DND-41 (cell line): ENCODE measurements at regions not wholly inside any gene's neighbourhood (a gene's known extent, or its start where the extent isn't known, plus 50 kb on each side); places are given as distances from the start of the nearest gene placed in this dataset.

ENCODE experiments used
- ATAC-seq: fragments of 200-7000 bp; cut with Tn5 transposase; 3 replicates; pipeline ENCODE4 v1.9.1; 2021; ENCODE audit warnings: low read depth; ENCODE audit not compliant: insufficient read depth
- DNase-seq: peaks from one replicate; pipeline ENCODE4 v3.0.0-alpha.2; 2020
- H2AFZ ChIP-seq: 2 replicates; pipeline ENCODE4 v1.6.0; 2012; ENCODE audit warnings: low read depth, low read length
- H3K27ac ChIP-seq: 2 replicates; pipeline ENCODE4 v1.5.1; 2012; ENCODE audit warnings: low read length, inconsistent platforms
- H3K27me3 ChIP-seq: fragments of 200-600 bp; sonication (generic); 2 replicates; pipeline ENCODE4 v1.6.0; 2012; ENCODE audit warnings: low read length, mild to moderate bottlenecking, inconsistent platforms; ENCODE audit not compliant: insufficient read depth, poor library complexity
- H3K36me3 ChIP-seq: 2 replicates; pipeline ENCODE4 v1.5.1; 2012; ENCODE audit warnings: low read length, inconsistent platforms; ENCODE audit not compliant: insufficient read depth
- H3K4me1 ChIP-seq: 2 replicates; pipeline ENCODE4 v1.5.1; 2012; ENCODE audit warnings: mild to moderate bottlenecking, low read length; ENCODE audit not compliant: insufficient read depth
- H3K4me2 ChIP-seq: 2 replicates; pipeline ENCODE4 v1.6.0; 2012; ENCODE audit warnings: mild to moderate bottlenecking, moderate library complexity, low read length, inconsistent platforms; ENCODE audit not compliant: insufficient read depth
- H3K4me3 ChIP-seq, 2 experiments: fragments of 200-600 bp in 1 of 2; shearing (Covaris generic) in 1 of 2; 2 replicates each; pipeline ENCODE4 v1.5.1; 2012 to 2016; ENCODE audit warnings: inconsistent platforms in 2 of 2, low read length in 2 of 2, mild to moderate bottlenecking in 2 of 2, low read depth in 1 of 2, moderate library complexity in 1 of 2
- H3K79me2 ChIP-seq: 2 replicates; pipeline ENCODE4 v1.6.0; 2012; ENCODE audit warnings: low read length, inconsistent platforms; ENCODE audit not compliant: insufficient read depth
- H3K9ac ChIP-seq: 2 replicates; pipeline ENCODE4 v1.6.0; 2012; ENCODE audit warnings: low read depth, mild to moderate bottlenecking, inconsistent platforms, low read length, moderate library complexity
- H3K9me3 ChIP-seq: 2 replicates; pipeline ENCODE4 v1.5.1; 2012; ENCODE audit warnings: low read length, moderate library complexity, mild to moderate bottlenecking, inconsistent platforms; ENCODE audit not compliant: insufficient read depth, severe bottlenecking
- H4K20me1 ChIP-seq: 2 replicates; pipeline ENCODE4 v1.6.0; 2012; ENCODE audit warnings: low read length; ENCODE audit not compliant: insufficient read depth
- EZH2 ChIP-seq: IDR thresholded peaks from 3 replicates; pipeline ENCODE4 v1.6.1; 2012; ENCODE audit warnings: borderline replicate concordance, low read depth, mild to moderate bottlenecking, moderate library complexity, low read length, inconsistent platforms; ENCODE audit not compliant: severe bottlenecking
- TF ChIP-seq, protein P1 (sequence below): IDR thresholded peaks from 2 replicates; pipeline ENCODE4 v1.5.1; 2012; ENCODE audit warnings: borderline replicate concordance, low read length, moderate library complexity, mild to moderate bottlenecking; ENCODE audit not compliant: poor library complexity, severe bottlenecking; ENCODE audit errors: extremely low read depth

- no peak overlapping the region for H3K4me2 ChIP-seq
- no peaks in the 10 kb centered on the region for H3K27me3 ChIP-seq
- no peak for ATAC-seq
- H3K9ac ChIP-seq: no peak overlapping the region
- H3K9me3 ChIP-seq: no peaks in the 10 kb centered on the region
- H3K4me1 ChIP-seq: no peaks in the 10 kb centered on the region
- no peak for DNase-seq
- H3K79me2 ChIP-seq: no peaks in the 10 kb centered on the region
- no peak for TF ChIP-seq EZH2
- TF ChIP-seq, protein P1, sequence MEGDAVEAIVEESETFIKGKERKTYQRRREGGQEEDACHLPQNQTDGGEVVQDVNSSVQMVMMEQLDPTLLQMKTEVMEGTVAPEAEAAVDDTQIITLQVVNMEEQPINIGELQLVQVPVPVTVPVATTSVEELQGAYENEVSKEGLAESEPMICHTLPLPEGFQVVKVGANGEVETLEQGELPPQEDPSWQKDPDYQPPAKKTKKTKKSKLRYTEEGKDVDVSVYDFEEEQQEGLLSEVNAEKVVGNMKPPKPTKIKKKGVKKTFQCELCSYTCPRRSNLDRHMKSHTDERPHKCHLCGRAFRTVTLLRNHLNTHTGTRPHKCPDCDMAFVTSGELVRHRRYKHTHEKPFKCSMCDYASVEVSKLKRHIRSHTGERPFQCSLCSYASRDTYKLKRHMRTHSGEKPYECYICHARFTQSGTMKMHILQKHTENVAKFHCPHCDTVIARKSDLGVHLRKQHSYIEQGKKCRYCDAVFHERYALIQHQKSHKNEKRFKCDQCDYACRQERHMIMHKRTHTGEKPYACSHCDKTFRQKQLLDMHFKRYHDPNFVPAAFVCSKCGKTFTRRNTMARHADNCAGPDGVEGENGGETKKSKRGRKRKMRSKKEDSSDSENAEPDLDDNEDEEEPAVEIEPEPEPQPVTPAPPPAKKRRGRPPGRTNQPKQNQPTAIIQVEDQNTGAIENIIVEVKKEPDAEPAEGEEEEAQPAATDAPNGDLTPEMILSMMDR: no peak
- H4K20me1 ChIP-seq: no peaks in the 10 kb centered on the region
- H3K27ac ChIP-seq: no peak overlapping the region
- no peak overlapping the region for H3K4me3 ChIP-seq
- no peaks in the 10 kb centered on the region for H3K36me3 ChIP-seq
- H2AFZ ChIP-seq: no peak overlapping the region
These were observed 49.9 kb upstream of the CD2AP start for GRCh38 chr6:47427680-47428079.
